ENCODE measurements at regions not wholly inside any gene's neighbourhood (a gene's known extent, or its start where the extent isn't known, plus 50 kb on each side); places are given as distances from the start of the nearest gene placed in this dataset.
"Not testable (repeated sequence)": the region's sequence is repeated elsewhere in the genome, so short reads cannot be mapped to it uniquely, and the experiment has no call there.

DNA sequence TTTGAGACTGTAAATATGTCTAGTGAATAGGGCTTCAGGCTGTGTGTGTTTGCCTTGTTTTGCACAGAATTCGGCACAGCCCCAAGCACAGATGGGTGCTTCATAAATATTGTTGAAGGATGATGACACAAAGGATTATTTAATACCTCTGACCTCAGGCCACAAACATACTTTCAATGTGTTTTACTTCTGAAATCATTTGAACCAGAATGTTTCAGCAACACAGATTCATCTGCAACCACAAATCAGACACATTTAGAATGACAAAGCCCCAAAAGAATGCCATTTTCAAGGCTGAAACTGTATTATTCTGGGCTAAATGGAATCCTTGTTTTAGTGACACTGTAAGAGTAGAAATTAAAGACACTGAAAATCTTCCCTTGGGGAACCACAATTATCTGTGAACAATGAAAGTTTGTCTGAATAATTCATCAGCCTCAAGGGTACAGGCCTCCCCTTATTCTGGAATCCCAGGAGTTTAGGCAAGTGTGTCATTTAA lies 93.7 kb downstream of the FOXD4L6 start:
- H3K27ac Mint-ChIP-seq; H3K36me3 Mint-ChIP-seq (ENCODE audit: low read depth); H3K4me1 Mint-ChIP-seq (ENCODE audit: low read depth); H3K27me3 Mint-ChIP-seq (ENCODE audit: low read depth); H3K9me3 Mint-ChIP-seq; DNase-seq (ENCODE audit: low spot score); H3K4me3 Mint-ChIP-seq: not testable (repeated sequence)

DNA sequence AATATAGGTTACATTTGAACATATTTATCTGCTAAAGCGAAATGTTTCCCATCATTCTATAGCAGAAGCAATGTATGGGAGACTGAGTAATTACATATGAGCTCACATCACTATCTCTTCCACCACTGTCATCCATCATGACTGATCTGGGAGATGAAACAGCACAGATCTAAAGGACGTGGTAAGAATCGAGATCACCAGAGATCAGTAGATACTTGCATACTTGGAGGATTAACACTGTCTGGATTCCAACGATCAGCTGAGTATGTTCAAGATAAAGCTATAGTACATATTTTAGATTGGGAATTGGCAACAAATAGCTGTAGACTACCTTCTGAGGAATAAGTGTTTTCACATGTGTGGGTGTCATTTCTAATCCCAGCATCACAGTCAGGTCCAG lies 94.6 kb downstream of the FOXD4L6 start:
- not testable (repeated sequence) for DNase-seq (ENCODE audit: low spot score); H3K27ac Mint-ChIP-seq; H3K9me3 Mint-ChIP-seq; H3K36me3 Mint-ChIP-seq (ENCODE audit: low read depth); H3K4me3 Mint-ChIP-seq; H3K27me3 Mint-ChIP-seq (ENCODE audit: low read depth); H3K4me1 Mint-ChIP-seq (ENCODE audit: low read depth)

DNA sequence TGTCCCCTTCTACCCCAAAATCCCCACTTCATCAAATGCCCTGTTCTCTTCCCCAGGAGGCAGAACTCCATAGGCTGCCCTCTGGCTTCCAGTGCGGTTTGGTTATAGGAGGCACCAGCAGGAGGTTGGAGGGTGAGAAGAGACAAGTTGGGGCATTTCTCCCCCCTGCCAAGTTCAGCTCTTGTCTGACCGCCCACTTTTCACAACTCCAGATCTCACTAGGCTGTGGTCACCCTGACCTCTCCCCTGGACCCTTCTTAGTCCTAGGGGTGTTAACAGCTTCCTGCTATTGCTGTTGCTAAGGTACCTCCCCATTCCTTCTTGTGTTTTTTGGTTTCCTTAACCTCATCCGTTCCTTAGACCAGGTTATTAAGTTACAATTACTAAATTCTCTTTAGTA lies 95.1 kb downstream of the FOXD4L6 start:
- H3K4me1 Mint-ChIP-seq (ENCODE audit: low read depth); H3K4me3 Mint-ChIP-seq; H3K27me3 Mint-ChIP-seq (ENCODE audit: low read depth); H3K9me3 Mint-ChIP-seq; DNase-seq (ENCODE audit: low spot score); H3K27ac Mint-ChIP-seq; H3K36me3 Mint-ChIP-seq (ENCODE audit: low read depth): not testable (repeated sequence)

DNA sequence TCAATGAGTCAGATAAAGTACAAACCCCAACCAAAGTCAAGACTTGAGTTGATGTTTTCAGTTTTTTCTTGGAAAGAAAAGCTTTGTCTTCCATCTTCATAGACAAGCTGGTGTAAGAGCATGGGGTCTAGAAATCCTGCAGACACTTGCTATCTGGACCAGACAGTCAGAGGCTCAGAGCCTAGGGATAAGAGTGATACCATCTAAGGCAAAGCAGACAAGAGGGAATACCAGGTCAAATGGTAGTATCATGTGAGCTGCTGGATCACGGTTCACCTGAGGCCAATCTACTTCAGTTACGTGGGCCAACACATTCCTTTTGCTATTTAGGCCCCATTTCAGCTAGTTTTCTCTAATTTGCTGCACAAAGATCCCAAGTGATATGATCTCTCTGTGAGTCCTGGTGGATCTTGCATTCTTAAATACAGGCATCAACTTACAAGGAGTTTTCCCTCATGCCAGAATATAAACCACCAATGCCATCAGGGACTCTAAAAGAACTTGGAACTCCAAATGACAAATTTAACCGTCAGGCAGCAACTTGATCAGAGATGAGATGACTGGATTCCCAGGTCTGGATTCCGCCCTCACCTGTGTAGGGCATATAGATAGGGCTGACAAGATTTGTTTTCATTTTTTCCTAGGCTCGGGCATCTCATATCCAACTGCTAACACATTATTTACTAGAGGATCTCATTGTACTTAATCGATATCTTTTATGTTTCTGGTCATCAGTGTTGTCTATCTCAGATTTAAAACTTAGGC lies 101.4 kb downstream of the FOXD4L6 start:
- not testable (repeated sequence) for H3K4me3 Mint-ChIP-seq; H3K36me3 Mint-ChIP-seq (ENCODE audit: low read depth); H3K27ac Mint-ChIP-seq

DNA sequence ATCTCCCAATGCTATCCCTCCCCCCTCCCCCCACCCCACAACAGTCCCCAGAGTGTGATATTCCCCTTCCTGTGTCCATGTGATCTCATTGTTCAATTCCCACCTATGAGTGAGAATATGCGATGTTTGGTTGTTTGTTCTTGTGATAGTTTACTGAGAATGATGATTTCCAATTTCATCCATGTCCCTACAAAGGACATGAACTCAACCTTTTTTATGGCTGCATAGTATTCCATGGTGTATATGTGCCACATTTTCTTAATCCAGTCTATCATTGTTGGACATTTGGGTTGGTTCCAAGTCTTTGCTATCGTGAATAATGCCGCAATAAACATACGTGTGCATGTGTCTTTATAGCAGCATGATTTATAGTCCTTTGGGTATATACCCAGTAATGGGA lies 106.1 kb downstream of the FOXD4L6 start:
- not testable (repeated sequence) for DNase-seq (ENCODE audit: low spot score); H3K4me1 Mint-ChIP-seq (ENCODE audit: low read depth); H3K36me3 Mint-ChIP-seq (ENCODE audit: low read depth); H3K27ac Mint-ChIP-seq; H3K27me3 Mint-ChIP-seq (ENCODE audit: low read depth); H3K4me3 Mint-ChIP-seq; H3K9me3 Mint-ChIP-seq

More for the DNA sequence above, 101.4 kb downstream of the FOXD4L6 start:
- not testable (repeated sequence) for DNase-seq (ENCODE audit: low spot score); H3K4me1 Mint-ChIP-seq (ENCODE audit: low read depth); H3K27me3 Mint-ChIP-seq (ENCODE audit: low read depth); H3K9me3 Mint-ChIP-seq

DNA sequence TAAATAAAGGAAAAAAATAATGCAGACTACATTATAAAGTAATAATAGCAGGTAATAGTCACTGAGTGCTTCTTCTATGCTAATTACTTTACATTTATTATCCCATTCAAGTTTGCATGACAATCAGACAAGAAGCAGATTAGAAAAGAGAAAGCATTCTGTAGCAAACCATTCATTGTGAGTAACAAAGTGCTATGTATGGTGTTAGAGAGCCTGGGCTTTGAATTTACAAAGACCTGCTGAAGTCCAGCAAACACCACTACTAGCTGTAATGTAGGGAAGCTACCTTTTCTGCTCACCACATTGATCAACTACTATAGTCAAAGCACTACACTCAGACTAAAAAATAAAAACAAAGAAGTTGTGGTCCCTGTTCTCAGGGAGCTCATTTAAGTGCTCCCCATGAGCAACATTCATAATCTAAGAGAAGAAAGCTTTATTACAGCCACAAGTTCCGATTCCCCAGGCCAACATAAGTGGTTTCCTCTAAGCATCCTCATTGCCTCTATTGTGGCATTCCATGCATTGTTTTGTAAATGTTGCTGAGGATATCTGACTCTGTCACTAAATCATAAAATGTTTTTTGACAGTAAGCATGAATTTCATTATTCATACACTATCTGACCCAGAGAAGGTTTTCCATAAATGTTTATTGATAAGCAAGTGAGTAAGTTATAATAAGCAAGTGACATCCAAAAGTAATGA lies 108.5 kb downstream of the FOXD4L6 start:
- H3K4me3 Mint-ChIP-seq; H3K4me1 Mint-ChIP-seq (ENCODE audit: low read depth); H3K27me3 Mint-ChIP-seq (ENCODE audit: low read depth); H3K27ac Mint-ChIP-seq; DNase-seq (ENCODE audit: low spot score); H3K36me3 Mint-ChIP-seq (ENCODE audit: low read depth); H3K9me3 Mint-ChIP-seq: not testable (repeated sequence)

DNA sequence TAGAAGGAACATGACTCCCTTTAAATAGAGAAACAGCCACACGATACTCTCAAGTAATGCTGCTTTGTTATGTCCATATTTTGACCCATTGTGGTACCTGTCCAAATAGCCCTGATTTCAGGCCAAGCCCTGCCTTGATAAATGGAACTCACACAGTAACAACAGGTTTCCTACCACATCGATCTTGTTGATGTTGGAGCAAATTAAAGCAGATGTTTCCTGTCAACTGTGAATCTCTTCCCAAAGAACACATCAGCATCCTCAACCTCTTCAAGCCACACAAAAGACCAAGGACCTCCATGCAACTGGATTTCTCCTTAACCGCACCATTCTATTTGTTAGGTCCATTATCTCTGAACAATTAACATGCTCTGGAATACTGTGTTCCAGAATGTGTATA lies 109.5 kb downstream of the FOXD4L6 start:
- H3K36me3 Mint-ChIP-seq (ENCODE audit: low read depth); H3K27me3 Mint-ChIP-seq (ENCODE audit: low read depth); H3K4me1 Mint-ChIP-seq (ENCODE audit: low read depth); DNase-seq (ENCODE audit: low spot score); H3K9me3 Mint-ChIP-seq; H3K4me3 Mint-ChIP-seq; H3K27ac Mint-ChIP-seq: not testable (repeated sequence)

DNA sequence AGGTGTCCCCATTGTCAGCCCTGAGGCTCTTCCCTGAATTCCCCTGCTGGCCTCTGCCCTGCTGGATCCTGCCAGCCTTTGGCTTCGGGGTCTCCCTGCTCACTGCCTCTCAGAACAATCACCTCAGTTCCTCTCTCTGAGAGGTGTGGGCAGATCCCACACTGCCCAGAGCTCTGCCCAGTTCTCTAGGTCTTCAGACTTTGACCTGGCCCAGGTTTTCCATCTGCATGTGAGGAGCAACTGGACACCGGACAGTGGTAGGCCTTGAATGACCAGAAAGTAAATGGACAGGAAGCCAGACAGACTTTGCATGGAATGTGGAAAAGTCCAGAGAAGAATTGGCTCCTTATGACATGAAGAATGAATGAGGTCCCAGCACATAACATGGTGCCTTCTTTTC lies 111.8 kb downstream of the FOXD4L6 start:
- not testable (repeated sequence) for H3K9me3 Mint-ChIP-seq; H3K4me3 Mint-ChIP-seq; H3K27ac Mint-ChIP-seq; DNase-seq (ENCODE audit: low spot score); H3K27me3 Mint-ChIP-seq (ENCODE audit: low read depth); H3K4me1 Mint-ChIP-seq (ENCODE audit: low read depth)
- peaks cover 18% of the 10 kb centered on the region for H3K36me3 Mint-ChIP-seq (ENCODE audit: low read depth)

DNA sequence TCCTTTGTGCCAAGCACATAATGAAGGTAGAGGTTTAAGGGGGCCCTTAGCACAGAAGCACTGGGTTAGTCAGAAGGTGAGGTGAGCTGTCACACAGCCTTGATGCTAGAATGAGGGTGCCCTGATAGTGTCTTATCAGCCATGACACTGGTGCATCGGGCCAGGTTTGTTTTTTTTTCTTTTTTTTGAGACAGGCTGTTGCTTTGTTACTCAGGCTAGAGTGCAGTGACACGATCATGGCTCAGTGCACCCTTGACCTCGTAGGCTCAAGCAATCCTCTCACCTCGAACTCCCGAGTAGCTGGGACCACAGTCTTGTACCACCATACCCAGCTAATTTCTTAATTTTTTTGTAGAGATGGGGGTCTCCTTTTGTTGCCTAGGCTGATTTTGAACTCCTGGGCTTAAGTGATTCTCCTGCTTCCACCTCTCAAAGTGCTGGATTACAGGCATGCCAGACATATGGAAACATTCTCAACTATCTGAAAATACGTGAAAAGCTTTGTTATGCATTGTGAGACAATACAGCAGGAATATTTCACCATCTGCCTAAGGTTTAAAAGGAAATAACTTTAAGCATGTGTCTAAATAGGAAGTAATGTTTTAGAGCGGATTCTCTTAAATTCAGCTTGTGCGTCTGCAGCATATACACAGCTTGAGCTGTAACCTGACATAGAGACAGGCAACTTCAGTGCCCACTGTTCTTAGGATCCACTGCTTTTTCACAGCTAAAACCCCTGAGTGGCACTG lies 128.4 kb downstream of the FOXD4L6 start:
- not testable (repeated sequence) for H3K27me3 Mint-ChIP-seq (ENCODE audit: low read depth); H3K27ac Mint-ChIP-seq; H3K9me3 Mint-ChIP-seq; H3K4me3 Mint-ChIP-seq; DNase-seq (ENCODE audit: low spot score)
- peaks cover 37% of the 10 kb centered on the region for H3K36me3 Mint-ChIP-seq (ENCODE audit: low read depth)
- peaks cover 24% of the 10 kb centered on the region for H3K4me1 Mint-ChIP-seq (ENCODE audit: low read depth)

DNA sequence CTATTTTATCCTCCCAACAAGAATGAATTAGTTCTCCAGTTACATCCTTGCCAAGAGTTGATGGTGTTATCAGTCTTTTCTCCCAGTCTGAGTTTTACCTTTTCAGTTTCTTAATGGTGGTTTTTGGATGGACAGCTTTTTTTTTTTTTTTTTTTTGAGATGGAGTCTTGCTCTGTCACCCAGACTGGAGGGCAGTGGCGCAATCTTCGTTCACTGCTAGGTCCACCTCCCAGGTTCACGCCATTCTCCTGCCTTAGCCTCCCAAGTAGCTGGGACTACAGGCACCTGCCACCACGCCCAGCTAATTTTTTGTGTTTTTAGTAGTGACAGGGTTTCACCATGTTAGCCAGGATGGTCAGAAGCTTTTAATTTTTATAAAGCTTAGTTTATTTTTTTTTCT lies 133.0 kb downstream of the FOXD4L6 start:
- not testable (repeated sequence) for DNase-seq (ENCODE audit: low spot score); H3K27me3 Mint-ChIP-seq (ENCODE audit: low read depth); H3K27ac Mint-ChIP-seq; H3K9me3 Mint-ChIP-seq; H3K4me3 Mint-ChIP-seq
- peaks cover 38% of the 10 kb centered on the region for H3K36me3 Mint-ChIP-seq (ENCODE audit: low read depth)
- H3K4me1 Mint-ChIP-seq (ENCODE audit: low read depth), result peaks cover 28% of the 10 kb centered on the region

DNA sequence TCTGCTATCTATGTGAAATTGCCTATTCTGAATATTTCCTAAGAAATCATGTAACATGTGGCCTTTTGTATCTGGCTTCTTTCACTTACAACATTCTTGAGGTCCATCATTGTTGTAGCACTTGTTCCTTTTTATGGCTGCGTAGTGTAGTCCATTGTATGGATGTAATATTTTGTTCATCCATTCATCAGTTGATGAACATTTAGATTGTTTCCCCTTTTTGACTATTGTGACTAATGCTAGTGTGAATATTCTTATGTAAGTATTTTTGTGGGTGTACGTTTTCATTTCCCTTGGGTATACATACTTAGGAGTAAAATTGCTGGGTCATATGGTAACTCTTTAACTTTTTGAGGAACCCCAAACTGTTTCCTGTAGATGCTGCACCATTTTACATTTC lies 134.6 kb downstream of the FOXD4L6 start:
- H3K4me3 Mint-ChIP-seq; H3K9me3 Mint-ChIP-seq; DNase-seq (ENCODE audit: low spot score); H3K27me3 Mint-ChIP-seq (ENCODE audit: low read depth): not testable (repeated sequence)
- Mint-ChIP-seq H3K4me1 (ENCODE audit: low read depth) (peaks cover 30% of the 10 kb centered on the region), H3K36me3 (ENCODE audit: low read depth) (peaks cover 33% of the 10 kb centered on the region), H3K27ac (peak overlapping the region; percentile 33)

DNA sequence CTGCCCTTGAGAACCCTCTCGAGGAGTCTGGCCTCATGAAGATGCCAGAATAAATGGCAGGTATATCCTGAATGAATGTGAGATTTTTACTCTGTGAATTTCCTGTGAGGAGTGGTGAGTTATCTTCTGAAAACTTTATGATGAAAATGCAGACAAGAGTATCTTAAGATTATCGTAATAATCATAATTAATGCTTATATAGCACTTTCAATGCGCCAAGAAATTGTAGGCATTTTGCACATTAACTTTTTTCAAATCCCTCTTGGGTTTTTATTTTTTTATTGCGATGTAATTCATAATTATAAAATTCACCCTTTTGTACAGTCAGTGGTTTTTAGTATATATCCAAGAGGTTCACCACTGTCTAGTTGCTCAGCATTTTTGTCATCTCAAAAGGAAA lies 135.1 kb downstream of the FOXD4L6 start:
- not testable (repeated sequence) for H3K4me3 Mint-ChIP-seq; H3K9me3 Mint-ChIP-seq; H3K27ac Mint-ChIP-seq; H3K27me3 Mint-ChIP-seq (ENCODE audit: low read depth); DNase-seq (ENCODE audit: low spot score)
- Mint-ChIP-seq H3K36me3 (ENCODE audit: low read depth) (peaks cover 34% of the 10 kb centered on the region), H3K4me1 (ENCODE audit: low read depth) (peaks cover 28% of the 10 kb centered on the region)

DNA sequence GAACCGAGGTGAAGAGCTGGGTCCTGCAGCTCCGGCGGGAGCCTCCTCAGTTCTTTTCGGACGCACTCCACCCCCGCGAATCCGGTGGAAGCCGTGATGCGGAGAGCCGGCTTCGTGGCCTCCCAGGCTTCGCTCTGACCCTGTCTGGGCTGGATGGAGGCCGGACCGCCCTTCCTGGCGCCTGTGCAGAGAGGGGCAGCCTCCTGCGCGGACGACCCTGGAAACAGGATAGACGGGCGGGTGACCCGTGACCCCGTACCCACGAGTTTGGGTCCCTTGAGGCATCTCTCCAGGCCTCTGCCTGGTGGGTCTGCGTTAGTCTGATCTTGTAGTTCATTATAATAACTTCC lies 136.0 kb downstream of the FOXD4L6 start:
- DNase-seq (ENCODE audit: low spot score); H3K9me3 Mint-ChIP-seq; H3K27ac Mint-ChIP-seq; H3K27me3 Mint-ChIP-seq (ENCODE audit: low read depth); H3K4me3 Mint-ChIP-seq: not testable (repeated sequence)
- H3K36me3 Mint-ChIP-seq (ENCODE audit: low read depth), result peaks cover 36% of the 10 kb centered on the region
- H3K4me1 Mint-ChIP-seq (ENCODE audit: low read depth), result peaks cover 24% of the 10 kb centered on the region

DNA sequence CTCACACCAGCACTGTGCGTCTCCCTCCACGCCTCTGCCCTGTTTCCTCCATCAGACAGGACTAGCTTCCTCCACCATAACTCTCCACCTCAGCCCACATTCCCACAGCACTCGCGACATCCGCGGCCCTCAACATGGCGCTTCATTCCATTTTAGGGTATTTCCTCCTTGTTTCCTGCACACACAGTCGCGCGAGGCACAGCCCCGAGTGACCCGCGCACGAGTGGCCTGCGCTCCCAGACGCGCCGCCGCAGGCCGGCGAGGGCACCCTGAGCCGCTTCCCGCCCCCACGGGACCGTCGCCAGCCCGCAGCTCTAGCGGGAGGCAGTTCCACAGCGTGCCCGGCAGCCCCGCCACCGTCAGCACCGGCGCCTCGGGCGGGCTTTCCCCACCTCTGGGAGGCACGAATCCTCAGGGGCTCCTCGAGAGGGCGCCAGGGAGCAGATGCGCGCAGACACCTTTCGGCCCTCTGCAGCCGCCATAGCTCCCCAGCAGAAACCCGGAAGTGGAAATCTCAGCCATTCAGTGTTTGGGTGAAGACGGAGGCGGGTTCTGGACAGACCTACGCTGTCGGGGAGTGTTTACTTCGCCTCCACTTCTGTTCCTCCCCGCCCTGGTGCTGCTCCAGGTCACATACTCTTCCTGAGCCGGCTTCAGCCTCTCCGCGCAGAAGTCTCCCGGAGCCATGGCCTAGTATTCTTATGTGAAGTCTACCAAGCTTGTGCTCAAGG lies 136.6 kb downstream of the FOXD4L6 start:
- H3K27me3 Mint-ChIP-seq (ENCODE audit: low read depth); H3K27ac Mint-ChIP-seq; H3K9me3 Mint-ChIP-seq; H3K4me3 Mint-ChIP-seq: not testable (repeated sequence)
- Mint-ChIP-seq H3K36me3 (ENCODE audit: low read depth) (peaks cover 31% of the 10 kb centered on the region), H3K4me1 (ENCODE audit: low read depth) (peaks cover 20% of the 10 kb centered on the region)
- peak; percentile 99 for DNase-seq (ENCODE audit: low spot score)

Data from T-helper 2 cell treated with Interferon-gamma antibody and Interleukin-4, amounts not matched to agents 5 μg/mL and 100 μg/mL, for 36 hours (primary cell).